ENCODE measurements at regions not wholly inside any gene's neighbourhood (a gene's known extent, or its start where the extent isn't known, plus 50 kb on each side); places are given as distances from the start of the nearest gene placed in this dataset.

GRCh38 chr22:47367993-47368945, 605.8 kb downstream of the TBC1D22A start:
- ATAC-seq = peak; percentile 27; the same call in 1 of the 2 replicates
- ChIA-PET POLR2A (no interaction called here), RAD21 (ENCODE audit: low non-redundant PET in 1 of 2, low total read pairs in 2 of 2, uncharacterized antibody in 2 of 2, unreplicated experiment in 2 of 2) (no interaction called here), CTCF (no interaction called here)
- TF ChIP-seq EZH2 (IDR thresholded peaks at IDR 0.05) (no peak), CTCF (IDR thresholded peaks at IDR 0.05 in 2 of 3, conservative IDR thresholded peaks at IDR 0.05 in 1 of 3; ENCODE audit: borderline replicate concordance in 1 of 3, insufficient read depth in 1 of 3, low read depth in 2 of 3, low read length in 2 of 3) (no peak), POLR2AphosphoS5 (IDR thresholded peaks at IDR 0.05; ENCODE audit: low read depth, low read length) (no peak), EZH2phosphoT487 (IDR thresholded peaks at IDR 0.05; ENCODE audit: borderline replicate concordance) (no peak), JUND (IDR thresholded peaks at IDR 0.05) (no peak), POLR2A (IDR thresholded peaks at IDR 0.05; ENCODE audit: borderline replicate concordance, extremely low read depth, insufficient read depth, insufficient read length) (no peak), ATF3 (IDR thresholded peaks at IDR 0.05) (no peak), SIN3A (IDR thresholded peaks at IDR 0.05; ENCODE audit: low read depth) (no peak), TCF7L2 (IDR thresholded peaks at IDR 0.05; ENCODE audit: borderline replicate concordance, extremely low read depth, insufficient read depth, insufficient read length) (no peak)
- Histone ChIP-seq H3K9me3 (ENCODE audit: control insufficient read depth in 1 of 2, insufficient read depth in 1 of 2, low read depth in 1 of 2, low read length in 2 of 2) (0 out of 4 replicates have a peak, but pooled peaks cover 0 to 4% of the 10 kb centered on the region in 2 experiments), H2AFZ (ENCODE audit: low read depth, low read length, poor library complexity, severe bottlenecking) (no peak overlapping the region), H3K36me3 (ENCODE audit: control insufficient read depth in 1 of 2, insufficient read depth in 2 of 2, low read length in 2 of 2) (no peaks in the 10 kb centered on the region), H3K9ac (ENCODE audit: low read length) (no peak overlapping the region), H4K20me1 (ENCODE audit: insufficient read depth) (no peaks in the 10 kb centered on the region), H3K79me2 (ENCODE audit: insufficient read depth, low read length) (no peaks in the 10 kb centered on the region), H3K27me3 (ENCODE audit: insufficient read depth, low read length) (no peaks in the 10 kb centered on the region), H3K4me2 (ENCODE audit: low read length) (peak overlapping the region; percentile 14; the same call in 1 of the 2 replicates), H3K4me3 (replicated peaks in 1 of 2; ENCODE audit: low read depth in 1 of 2, low read length in 2 of 2) (no peak overlapping the region), H3K4me1 (ENCODE audit: control insufficient read depth in 1 of 2, insufficient read depth in 2 of 2, low read length in 2 of 2) (peaks cover 2 to 11% of the 10 kb centered on the region in 2 experiments; a peak in 1 of 4 replicates), H3K27ac (ENCODE audit: low read depth, low read length) (no peak overlapping the region), H3K9me2 (ENCODE audit: insufficient read depth) (no peaks in the 10 kb centered on the region)
- no TSS peak for BruUV-seq (replicated peaks)
- no peak for DNase-seq (ENCODE audit: low read depth, low spot score)
- intact Hi-C loops (cut with micrococcal nuclease) = no loop called here
